HepG2 (cell line): ENCODE measurements at regions not wholly inside any gene's neighbourhood (a gene's known extent, or its start where the extent isn't known, plus 50 kb on each side); places are given as distances from the start of the nearest gene placed in this dataset.

ENCODE experiments used
- CTCF ChIP-seq: sonication (generic); formaldehyde crosslinking; IDR thresholded peaks from 2 replicates; pipeline ENCODE4 v1.5.0; 2020; ENCODE audit warnings: mild to moderate bottlenecking, missing genetic modification reagents, moderate library complexity
- THAP9 ChIP-seq: sonication (generic); formaldehyde crosslinking; IDR thresholded peaks from 2 replicates; pipeline ENCODE4; 2020; ENCODE audit warnings: missing genetic modification reagents, mild to moderate bottlenecking, borderline replicate concordance
- ZNF335 ChIP-seq: sonication (generic); formaldehyde crosslinking; IDR thresholded peaks from 2 replicates; pipeline ENCODE4 v1.4.0; 2020; ENCODE audit warnings: missing genetic modification reagents

GRCh38 chr14:27391331-27391730 is 793.5 kb upstream of the NOVA1 start:
- TF ChIP-seq CTCF (no peak), THAP9 (no peak), ZNF335 (CRISPR knock-in tag) (no peak)
